K562 (cell line): ENCODE measurements at regions not wholly inside any gene's neighbourhood (a gene's known extent, or its start where the extent isn't known, plus 50 kb on each side); places are given as distances from the start of the nearest gene placed in this dataset.

Experiments
- ATAC-seq: fragments of 200-7000 bp; cut with Tn5 transposase; 3 replicates; pipeline ENCODE4 v1.9.1; 2020; ENCODE audit warnings: moderate library complexity
- BruUV-seq: library from RNA; stranded (reverse); fragments of 400-500 nt; replicated peaks from 2 replicates; lab custom pipeline; 2021; lab: Mats Ljungman, UMichigan
- CTCF ChIA-PET: fragments of 300-600 bp; formaldehyde crosslinking; extraction: SDS; loops from one replicate; lab custom pipeline; 2021; ENCODE audit warnings: low intra/inter-chr PET ratio; lab: Yijun Ruan, JAX
- POLR2A ChIA-PET: fragments of 300-600, 350-650 bp; sonication (Branson Sonifier 250); formaldehyde crosslinking; extraction: SDS; loops from one replicate; lab custom pipeline; 2021; ENCODE audit warnings: antibody characterized with exemption, inconsistent platforms; lab: Yijun Ruan, JAX
- DNase-seq, 4 experiments: peaks; one replicate each; pipeline versions ENCODE4 v3.0.0 to v3.0.0-alpha.2; 2011 to 2018; ENCODE audit warnings: low spot score in 3 of 4, mixed read lengths in 3 of 4; ENCODE audit errors: extremely low read depth in 1 of 4
- FAIRE-seq: peaks from 2 replicates; lab custom pipeline; 2011; peaks lifted over from hg19 to GRCh38; lab: Jason Lieb, UNC
- H2AFZ ChIP-seq: 2 replicates; pipeline ENCODE4 v1.6.0; 2011; ENCODE audit warnings: low read depth, low read length, control low read depth, inconsistent platforms
- H3K27ac ChIP-seq: fragments of 200-600 bp; 3 replicates; pipeline ENCODE4 v1.8.0; 2011; ENCODE audit warnings: low read depth, mild to moderate bottlenecking, control low read depth, inconsistent platforms, low read length, moderate library complexity, mixed read lengths; ENCODE audit errors: extremely low read depth
- H3K27me3 ChIP-seq, 2 experiments: fragments of 300-600 bp in 1 of 2; 2 replicates in 1 of 2; 3 replicates in 1 of 2; pipeline versions ENCODE4 v1.6.0 to v1.8.0; 2011; ENCODE audit warnings: inconsistent platforms in 2 of 2, low read length in 2 of 2, mild to moderate bottlenecking in 1 of 2, mixed read lengths in 1 of 2, moderate library complexity in 1 of 2; ENCODE audit not compliant: control insufficient read depth in 2 of 2, insufficient read depth in 2 of 2
- H3K36me3 ChIP-seq: fragments of 300-600 bp; 3 replicates; pipeline ENCODE4 v1.8.0; 2011; ENCODE audit warnings: mild to moderate bottlenecking, low read length, inconsistent platforms; ENCODE audit not compliant: control insufficient read depth, insufficient read depth
- H3K4me1 ChIP-seq, 2 experiments: fragments of 200-600 bp in 1 of 2; replicated peaks in 1 of 2; 2 replicates in 1 of 2; 3 replicates in 1 of 2; pipeline versions ENCODE4 v1.5.1 to v1.8.0; 2011; ENCODE audit warnings: inconsistent platforms in 2 of 2, low read length in 2 of 2, mild to moderate bottlenecking in 1 of 2, mixed read lengths in 1 of 2, moderate library complexity in 1 of 2; ENCODE audit not compliant: control insufficient read depth in 2 of 2, insufficient read depth in 2 of 2
- H3K4me2 ChIP-seq: 2 replicates; pipeline ENCODE4 v1.6.1; 2011; ENCODE audit warnings: low read length, control low read depth, inconsistent platforms, mixed read lengths; ENCODE audit not compliant: insufficient read depth
- H3K4me3 ChIP-seq: fragments of 200-600 bp; sonication (generic), shearing (Covaris generic); 2 replicates; pipeline ENCODE4 v1.5.1; 2016; ENCODE audit warnings: control low read depth, inconsistent platforms
- H3K79me2 ChIP-seq: fragments of 200-600 bp; 3 replicates; pipeline ENCODE4 v1.8.0; 2011; ENCODE audit warnings: low read length, inconsistent platforms; ENCODE audit not compliant: control insufficient read depth, insufficient read depth
- H3K9ac ChIP-seq, 2 experiments: 2 replicates each; pipeline versions ENCODE4 v1.6.0 to v1.6.1; 2011; ENCODE audit warnings: low read depth in 2 of 2, low read length in 2 of 2, control low read depth in 1 of 2, inconsistent platforms in 1 of 2, mild to moderate bottlenecking in 1 of 2, mixed read lengths in 1 of 2; ENCODE audit not compliant: insufficient read depth in 1 of 2
- H3K9me1 ChIP-seq: one replicate; pipeline ENCODE4 v1.6.0; 2011; ENCODE audit warnings: inconsistent platforms, mild to moderate bottlenecking, low read length, moderate library complexity; ENCODE audit not compliant: control insufficient read depth, insufficient read depth
- H3K9me3 ChIP-seq: replicated peaks from 2 replicates; pipeline ENCODE4 v1.5.1; 2011; ENCODE audit warnings: low read depth, low read length, inconsistent platforms; ENCODE audit not compliant: control insufficient read depth, insufficient read depth
- H4K20me1 ChIP-seq: replicated peaks from 2 replicates; pipeline ENCODE4 v1.6.1; 2011; ENCODE audit warnings: low read length, inconsistent platforms, mixed read lengths; ENCODE audit not compliant: control insufficient read depth, insufficient read depth
- CREB3 ChIP-seq: fragments of 450-650 bp; conservative IDR thresholded peaks from 2 replicates; pipeline ENCODE4 v1.6.1; 2016; ENCODE audit warnings: missing genetic modification characterization, low read depth, mild to moderate bottlenecking, missing compliant biosample characterization, moderate library complexity
- MGA ChIP-seq: fragments of 450-650 bp; IDR thresholded peaks from 2 replicates; pipeline ENCODE4 v1.6.1; 2016; ENCODE audit warnings: mild to moderate bottlenecking, moderate library complexity
- TBP ChIP-seq: optimal IDR thresholded peaks from 2 replicates; pipeline ENCODE3; 2011; ENCODE audit warnings: low read depth, low read length, improper control_type of control experiment
- ZNF696 ChIP-seq: fragments of 250-450 bp; sonication (Bioruptor Pico); conservative IDR thresholded peaks from 2 replicates; pipeline ENCODE4 v1.4.0; 2020; ENCODE audit warnings: mild to moderate bottlenecking, moderate library complexity
- ZNF75A ChIP-seq: fragments of 450-650 bp; formaldehyde crosslinking; IDR thresholded peaks from 2 replicates; pipeline ENCODE4 v1.4.0; 2020; ENCODE audit warnings: mild to moderate bottlenecking
- WGBS: fragments of 100-300 bp; shearing (Covaris generic); methylation state at CpG from one replicate; pipeline ENCODE4 v1.1.6; 2016; ENCODE audit warnings: low coverage, mixed read lengths; ENCODE audit not compliant: insufficient coverage; ENCODE audit errors: missing lambda C conversion rate; 5-methylcytosine and 5-hydroxymethylcytosine counted together
- in situ Hi-C: fragments of 300-500 bp; cut with MboI; formaldehyde crosslinking; loops from 4 replicates; pipeline ENCODE4 v1.15.0; 2018; ENCODE audit warnings: inconsistent platforms, mixed read lengths
- intact Hi-C: fragments of 100-400 bp; cut with micrococcal nuclease; formaldehyde crosslinking; loops from 2 replicates; pipeline ENCODE4 v1.14.2; 2022

GRCh38 chr1:30310966-30311742, 412.2 kb downstream of the MATN1 start (continued):
- TF ChIP-seq ZNF696 (CRISPR knock-in tag) (no peak), ZNF75A (CRISPR knock-in tag) (no peak), CREB3 (tag) (no peak)
- TF ChIP-seq, all 486 proteins: peak for 0

- BruUV-seq, result no TSS peak
- H3K4me2 ChIP-seq, result no peak overlapping the region
- no peak overlapping the region for H3K27ac ChIP-seq
- intact Hi-C loops (no loop called here), in situ Hi-C loops (no loop called here)
- CTCF ChIA-PET, result no interaction called here
- H2AFZ ChIP-seq, result no peak overlapping the region
- no peaks in the 10 kb centered on the region for H3K9me1 ChIP-seq
- H3K4me3 ChIP-seq, result no peak overlapping the region
- H3K9ac ChIP-seq, result no peak overlapping the region
- FAIRE-seq, result no peak
- no peak for ATAC-seq
- peaks cover 5% of the 10 kb centered on the region; the same call in 1 of the 2 replicates for H4K20me1 ChIP-seq
- WGBS, result 0% methylated on average over 5 of the region's 5 CpGs
- DNase-seq, result no peak
- H3K79me2 ChIP-seq, result no peaks in the 10 kb centered on the region
- peaks cover 0 to 6% of the 10 kb centered on the region in 2 experiments; a peak in 2 of 5 replicates for H3K27me3 ChIP-seq
- H3K9me3 ChIP-seq, result no peaks in the 10 kb centered on the region
- no peaks in the 10 kb centered on the region for H3K36me3 ChIP-seq
- POLR2A ChIA-PET, result interaction anchor here (0.6 kb wide), 1 partner anchor 19 kb away, joined by 3 read pairs; no protein-coding TSS in a partner anchor
- H3K4me1 ChIP-seq, result no peaks in the 10 kb centered on the region
- TF ChIP-seq MGA (no peak), TBP (no peak)
These were observed 416.2 kb downstream of the MATN1 start for GRCh38 chr1:30307182-30307581.
